ENCODE measurements at regions not wholly inside any gene's neighbourhood (a gene's known extent, or its start where the extent isn't known, plus 50 kb on each side); places are given as distances from the start of the nearest gene placed in this dataset.
"Not testable (repeated sequence)": the region's sequence is repeated elsewhere in the genome, so short reads cannot be mapped to it uniquely, and the experiment has no call there.

DNA sequence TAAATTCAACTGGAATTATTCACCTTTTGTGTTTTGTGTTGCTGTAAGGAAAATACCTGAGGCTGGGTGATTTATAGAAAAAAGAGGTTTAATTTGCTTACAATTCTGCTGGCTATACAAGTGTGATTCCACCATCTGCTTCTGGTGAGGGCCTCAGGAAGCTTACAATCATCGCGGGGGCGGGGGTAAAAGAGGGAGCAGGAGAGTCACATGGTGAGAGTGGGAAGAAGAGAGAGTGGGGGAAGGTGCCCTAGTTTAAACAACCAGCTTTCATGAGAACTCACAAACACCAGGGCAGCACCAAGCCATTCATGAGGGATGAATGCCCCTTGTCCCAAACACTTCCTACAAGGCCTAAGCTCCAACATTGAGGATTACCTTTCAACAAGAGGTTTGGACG is 760.7 kb upstream of the PCDH9 start:
- no peak for DNase-seq

DNA sequence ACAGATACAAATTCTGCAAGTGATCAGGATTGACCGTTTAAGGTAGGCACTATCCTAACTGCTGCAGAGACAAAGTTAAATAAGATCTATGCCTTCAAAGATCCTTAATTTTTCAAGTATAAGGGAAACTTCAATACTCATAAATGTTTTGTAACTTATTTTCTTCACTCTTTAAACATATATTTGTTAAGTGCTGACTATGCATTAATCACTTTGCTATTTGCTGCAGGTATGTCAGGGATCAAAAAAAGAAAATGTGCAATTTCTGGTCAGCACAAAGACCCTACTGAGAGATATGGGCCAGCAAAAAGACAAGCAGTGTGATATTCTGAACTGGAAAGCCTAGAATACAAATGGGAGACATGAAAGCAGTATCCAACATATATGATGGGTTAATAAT is 756.1 kb upstream of the PCDH9 start:
- no peak for DNase-seq

DNA sequence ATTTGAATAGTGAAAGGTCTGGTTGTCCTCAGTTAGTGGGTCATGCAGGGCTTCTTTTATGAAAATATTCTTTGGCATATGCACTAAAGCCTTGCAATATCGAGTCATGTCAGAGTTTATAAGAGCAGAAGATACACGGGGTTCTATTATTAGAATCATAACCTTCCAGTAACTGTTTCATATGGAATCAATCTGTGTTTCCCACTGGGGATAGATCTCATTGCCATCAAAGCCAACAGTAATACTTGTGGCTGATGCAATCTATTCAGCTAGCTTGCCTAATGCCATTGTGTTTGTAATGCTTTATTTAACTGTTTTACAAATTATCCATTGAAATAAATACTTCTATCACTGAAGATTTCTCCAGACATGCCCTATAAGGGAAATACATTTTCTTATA is 746.9 kb upstream of the PCDH9 start:
- no peak for DNase-seq

DNA sequence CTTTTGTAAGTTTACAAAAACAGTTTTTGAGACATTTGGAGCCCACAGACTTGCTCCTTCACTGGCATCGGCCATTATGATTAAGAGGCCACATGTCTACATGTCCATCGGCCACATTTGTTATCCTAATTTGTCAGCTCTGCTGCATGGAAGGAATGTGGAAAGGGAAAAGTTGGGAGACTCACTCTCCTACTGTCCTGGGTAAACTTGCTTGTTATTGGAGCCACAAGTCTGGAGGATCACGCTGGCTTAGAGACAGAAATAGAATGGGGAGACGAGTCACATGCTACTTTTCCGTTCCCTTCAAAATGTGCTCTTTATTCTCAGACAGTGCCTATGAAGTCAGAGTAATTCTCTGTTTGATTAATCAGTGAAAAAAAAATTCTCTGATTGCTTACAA is 741.2 kb upstream of the PCDH9 start:
- DNase-seq, result no peak

DNA sequence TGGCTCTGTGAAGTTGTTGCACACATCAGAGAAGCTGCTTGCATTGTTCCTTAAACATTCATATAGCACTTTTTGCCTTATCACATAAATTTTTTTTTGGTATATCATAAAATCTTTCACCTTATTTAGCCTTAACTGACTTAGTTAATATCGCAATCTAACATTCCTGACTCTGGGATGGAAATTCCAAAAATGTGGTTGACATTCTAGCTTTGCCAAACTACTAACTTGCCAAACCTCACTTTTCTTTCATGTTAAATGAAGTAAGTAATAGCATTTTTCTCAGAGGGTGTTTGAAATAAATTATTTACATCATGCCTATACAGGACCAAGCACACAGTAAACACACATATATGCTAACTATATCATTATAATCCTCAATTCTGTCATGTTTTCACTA is 736.9 kb upstream of the PCDH9 start:
- DNase-seq, result no peak

DNA sequence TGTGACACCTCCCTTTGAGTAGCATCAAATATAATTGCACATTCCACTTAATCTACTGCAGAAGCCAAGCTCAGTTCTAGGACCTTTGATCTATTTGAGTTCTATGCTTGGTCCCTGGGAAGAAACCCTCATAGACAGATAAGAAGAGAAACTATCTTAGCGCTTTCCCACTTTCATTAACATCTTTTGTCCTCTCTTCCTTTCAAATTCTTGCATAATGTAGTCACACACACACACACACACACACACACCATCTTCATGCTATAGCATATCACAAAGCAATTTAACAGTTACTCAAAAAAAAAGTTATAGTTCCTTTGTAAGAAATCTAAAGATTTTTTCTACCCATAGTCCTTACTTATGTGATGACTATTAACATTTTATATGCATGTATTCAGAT is 735.9 kb upstream of the PCDH9 start:
- no peak for DNase-seq

DNA sequence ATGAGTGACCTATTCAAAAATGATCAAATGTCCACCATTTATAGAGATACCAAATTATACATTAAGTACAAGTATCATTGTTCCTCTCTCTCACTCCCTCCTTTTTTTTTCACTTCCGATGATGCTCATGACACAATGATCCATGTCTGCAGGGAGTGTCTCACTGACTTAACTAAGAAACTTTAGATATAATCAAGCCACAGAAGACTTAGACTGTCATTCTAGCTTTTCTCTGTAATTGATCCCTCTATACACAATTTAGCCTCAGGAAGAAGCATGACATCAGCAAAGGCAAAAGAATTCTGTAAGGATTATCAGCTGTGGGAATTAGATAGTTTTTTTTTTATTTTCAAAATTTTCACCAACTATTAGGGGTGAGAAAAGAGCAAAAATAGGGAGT is 734.9 kb upstream of the PCDH9 start:
- no peak for DNase-seq

DNA sequence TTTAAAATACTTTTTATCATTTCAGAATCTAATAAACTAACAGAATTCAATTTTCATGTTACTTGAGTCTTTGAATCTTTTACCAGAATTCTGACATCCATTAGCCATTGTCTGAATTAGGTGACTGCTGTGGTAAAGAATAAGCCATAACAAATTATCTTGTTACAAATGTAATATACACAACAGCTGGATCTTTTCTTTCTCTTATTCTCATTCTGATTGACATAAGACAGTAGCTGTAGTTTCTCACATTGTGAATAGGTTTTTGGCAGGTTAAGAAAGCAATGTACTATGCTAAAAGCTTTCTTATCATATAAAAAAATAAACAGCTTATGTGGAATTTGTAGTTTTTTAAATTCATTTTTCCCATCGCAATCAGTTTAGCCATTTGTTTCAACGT is 734.0 kb upstream of the PCDH9 start:
- no peak for DNase-seq

DNA sequence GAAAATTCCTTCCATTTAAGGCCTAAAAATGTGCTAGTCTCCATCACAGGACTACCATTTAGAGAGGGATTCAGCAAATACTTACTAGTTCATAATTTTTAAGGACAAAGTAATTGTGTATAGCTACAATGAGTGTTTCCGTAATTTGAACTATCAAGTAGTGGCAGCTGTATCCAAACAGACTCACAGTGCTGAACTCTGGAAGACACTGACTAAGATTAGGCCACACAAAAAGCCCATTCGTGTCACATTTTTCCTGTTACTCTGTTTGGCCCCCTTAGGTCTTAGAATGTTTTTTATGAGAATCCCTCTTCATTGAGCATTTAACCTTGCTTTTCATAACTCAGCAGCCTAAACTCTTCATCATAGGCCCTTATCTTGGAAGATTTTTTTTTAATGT is 731.2 kb upstream of the PCDH9 start:
- DNase-seq, result no peak

DNA sequence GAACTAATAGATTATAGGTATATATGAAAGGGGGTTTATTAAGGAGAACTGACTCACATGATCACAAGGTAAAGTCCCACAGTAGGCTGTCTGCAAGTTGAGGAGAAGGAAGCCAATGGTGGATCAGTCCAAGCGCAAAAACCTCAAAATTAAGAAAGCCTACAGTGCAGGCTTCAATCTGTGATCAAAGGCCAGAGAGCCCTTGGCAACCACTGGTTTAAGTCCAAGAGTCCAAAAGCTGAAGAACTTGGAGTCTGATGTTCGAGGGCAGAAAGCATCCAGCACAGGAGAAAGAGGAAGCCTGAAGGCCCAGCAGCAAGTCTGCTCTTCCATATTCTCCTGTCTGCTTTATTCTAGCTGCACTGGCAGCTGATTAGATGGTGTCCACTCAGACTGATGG is 721.3 kb upstream of the PCDH9 start:
- DNase-seq, result no peak

DNA sequence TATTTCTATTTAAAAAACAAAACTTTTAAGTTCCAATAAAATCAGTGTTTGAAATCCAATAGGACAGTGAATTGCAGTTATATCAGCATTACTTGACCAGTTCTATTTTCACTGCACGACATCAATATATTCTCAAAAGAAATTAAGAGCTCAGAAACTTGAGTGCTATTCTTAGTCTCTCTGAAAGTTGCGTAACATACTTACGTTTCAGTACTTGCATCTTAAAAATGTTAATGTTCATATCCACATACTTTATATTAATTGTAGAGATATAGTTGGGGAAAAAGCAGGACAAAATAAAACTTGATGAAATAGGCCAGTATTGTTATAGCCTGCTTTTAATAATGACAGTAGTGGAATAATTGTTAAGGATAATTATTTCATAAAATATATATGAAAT is 720.5 kb upstream of the PCDH9 start:
- no peak for DNase-seq

DNA sequence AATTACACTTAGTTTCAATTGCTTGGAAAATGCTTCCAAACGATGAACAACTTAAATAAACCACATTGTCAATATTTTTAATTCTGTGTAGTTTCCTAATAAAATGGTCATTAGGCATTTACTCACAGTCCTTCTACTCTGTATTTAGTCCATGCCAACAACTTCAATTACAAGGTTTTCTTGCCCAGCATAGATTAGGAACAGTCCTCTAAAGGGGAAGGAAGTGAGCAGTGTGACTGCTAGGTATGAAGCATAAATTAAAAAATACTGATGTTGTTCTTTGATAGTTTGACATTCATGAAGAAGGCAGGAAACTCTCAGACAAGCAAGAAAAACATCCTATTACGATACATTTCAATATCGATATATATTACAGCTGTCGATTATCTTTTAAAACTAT is 716.0 kb upstream of the PCDH9 start:
- no peak for DNase-seq

DNA sequence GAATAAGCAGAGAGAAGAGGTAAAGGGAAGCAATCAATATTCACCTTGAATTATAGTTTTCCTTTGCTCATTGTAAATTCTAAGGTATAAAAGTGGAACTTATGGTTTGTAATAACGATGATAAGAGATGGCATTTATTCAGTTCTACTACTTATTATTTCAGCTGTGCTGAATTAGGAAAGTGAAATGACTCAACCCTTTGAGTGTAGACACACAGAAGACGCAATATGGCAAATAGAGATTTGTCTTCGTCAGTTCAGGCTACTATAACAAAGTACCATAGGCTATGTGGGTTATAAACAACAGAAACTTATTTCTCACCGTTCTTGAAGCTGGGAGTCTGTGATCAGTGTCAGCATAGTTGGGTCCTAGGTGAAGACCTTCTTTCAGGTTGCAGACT is 713.0 kb upstream of the PCDH9 start:
- DNase-seq, result no peak

DNA sequence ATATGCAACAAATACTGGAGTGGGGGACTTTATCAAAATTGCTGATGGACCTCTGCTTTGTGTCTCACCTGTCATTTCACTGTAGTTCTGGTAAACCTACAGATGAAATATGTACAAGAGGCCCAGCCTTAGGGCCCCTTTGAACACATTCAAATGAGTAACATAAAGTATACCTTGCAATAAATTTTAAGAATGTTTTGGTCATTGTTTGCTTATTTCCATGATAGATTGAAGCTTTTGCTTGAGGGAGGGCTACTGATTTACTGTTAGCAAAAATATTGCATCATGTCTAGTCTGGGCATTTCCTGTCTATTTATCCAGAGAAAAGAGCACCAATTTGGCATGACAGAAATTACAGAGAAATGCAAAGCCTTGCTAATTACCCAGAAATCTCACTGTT is 705.5 kb upstream of the PCDH9 start:
- DNase-seq, result no peak

DNA sequence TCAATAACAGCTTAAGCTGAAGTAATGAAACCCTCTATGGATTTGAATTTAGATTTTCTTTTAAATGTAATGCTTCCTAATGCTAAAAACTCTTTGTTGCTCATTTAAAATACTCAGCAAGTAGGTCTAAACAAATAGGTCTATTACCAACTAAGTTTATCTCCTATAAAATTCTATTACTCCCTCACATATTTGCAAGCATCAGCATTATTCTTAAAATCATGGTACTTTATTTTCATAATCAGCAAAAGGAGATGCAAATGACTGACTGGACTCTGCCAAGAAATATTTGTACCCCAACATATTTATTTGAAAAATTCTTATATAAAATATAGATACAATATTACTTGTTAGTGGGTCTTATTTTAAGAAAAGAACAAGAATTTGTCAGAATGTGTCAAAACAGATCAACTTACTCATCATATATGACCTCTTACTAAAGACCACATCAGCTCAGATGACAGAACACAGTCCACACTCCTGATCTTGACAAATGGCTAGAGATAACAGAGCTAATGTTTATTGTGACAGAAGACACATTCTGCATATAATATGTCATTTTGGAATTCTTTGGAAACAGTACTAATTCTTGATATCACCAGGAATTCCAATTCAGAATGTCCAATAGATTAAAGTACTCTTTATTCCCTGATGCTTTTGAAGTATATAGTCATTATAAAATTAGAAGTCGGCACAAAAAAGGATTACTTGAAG is 704.6 kb upstream of the PCDH9 start:
- DNase-seq, result no peak

DNA sequence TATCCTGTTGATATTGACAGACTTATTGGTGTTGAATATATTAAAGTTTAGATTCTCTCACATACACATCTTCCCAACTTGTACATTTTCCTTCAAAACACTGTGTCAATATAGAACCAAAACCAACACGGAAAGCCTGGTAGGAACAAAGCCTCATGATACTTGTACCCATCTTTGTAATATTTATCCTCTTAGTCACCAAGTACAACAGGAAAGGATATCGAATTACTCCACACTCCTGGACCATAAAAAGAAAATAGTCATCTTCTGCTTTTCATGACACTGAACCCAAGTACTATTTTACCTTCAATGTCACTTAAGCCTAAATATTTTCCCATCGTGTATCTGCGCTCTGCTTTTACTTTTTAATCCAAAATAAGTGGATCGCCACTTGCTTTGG is 702.9 kb upstream of the PCDH9 start:
- DNase-seq, result no peak

DNA sequence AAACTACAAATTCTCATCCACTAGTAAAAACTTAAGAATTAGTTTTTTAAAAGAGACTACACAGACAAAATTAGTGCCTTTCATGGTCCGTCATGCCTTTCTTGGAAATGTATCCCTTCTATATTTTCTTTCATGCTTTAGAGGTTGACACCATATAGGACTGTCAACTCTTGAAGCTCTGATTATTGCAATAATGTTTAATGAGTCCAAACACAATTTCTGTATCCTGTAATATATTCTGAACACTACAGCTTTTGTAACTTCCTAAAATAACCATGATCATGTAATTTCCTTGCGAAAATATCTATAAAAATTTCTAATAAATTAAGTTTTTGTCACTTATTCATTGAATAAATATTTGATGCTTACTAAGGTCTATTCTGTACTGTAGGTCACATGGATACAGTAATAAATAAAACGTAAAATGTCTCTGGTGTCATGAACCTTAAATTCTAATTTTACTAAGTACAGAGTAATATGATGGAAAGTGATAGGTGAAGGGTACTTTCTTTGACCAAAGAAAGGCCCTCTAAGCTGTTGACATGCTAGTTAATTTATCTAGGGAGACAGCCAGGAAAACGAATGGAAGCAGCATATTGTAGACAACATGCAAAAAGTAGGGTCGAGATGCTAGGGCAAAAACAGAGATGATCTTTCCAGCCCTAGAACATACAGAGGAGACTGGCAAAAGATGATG is 687.3 kb upstream of the PCDH9 start:
- no peak for DNase-seq

DNA sequence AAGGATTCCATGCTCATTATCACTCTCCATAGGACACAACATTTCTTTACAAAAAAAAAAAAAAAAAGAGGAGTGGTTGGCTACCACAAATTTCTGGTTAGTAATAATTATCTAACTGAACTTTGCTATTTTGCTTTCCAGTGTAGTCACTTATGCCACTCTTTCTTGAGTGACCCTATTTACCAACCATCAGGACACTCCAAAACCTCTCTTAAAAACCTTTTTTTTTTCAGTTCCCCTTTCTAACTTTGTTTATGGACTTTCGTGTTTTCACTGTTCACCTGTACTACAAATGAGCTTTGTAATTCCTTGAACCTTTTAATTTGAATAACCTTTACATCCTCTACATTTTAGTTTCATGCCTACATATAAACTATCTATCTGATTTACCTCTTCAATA is 686.5 kb upstream of the PCDH9 start:
- DNase-seq, result no peak

DNA sequence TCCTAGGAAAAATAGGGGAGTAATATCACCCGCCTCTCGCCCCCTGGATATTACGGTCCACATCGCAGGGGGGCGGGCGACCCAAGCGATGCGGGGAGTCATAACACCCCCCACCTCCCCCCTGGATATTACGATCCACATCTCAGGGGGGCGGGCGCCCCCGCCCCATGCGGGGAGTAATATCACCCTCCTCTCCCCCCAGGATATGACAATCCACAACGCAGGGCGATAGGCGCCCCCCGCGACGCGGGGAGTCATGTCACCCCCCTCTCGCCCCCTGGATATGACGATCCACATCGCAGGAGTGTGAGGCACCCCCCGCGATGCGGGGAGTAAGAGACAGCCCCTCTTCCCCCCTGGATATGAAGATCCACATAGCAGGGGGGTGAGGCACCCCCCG is 684.4 kb upstream of the PCDH9 start:
- DNase-seq, result no peak

DNA sequence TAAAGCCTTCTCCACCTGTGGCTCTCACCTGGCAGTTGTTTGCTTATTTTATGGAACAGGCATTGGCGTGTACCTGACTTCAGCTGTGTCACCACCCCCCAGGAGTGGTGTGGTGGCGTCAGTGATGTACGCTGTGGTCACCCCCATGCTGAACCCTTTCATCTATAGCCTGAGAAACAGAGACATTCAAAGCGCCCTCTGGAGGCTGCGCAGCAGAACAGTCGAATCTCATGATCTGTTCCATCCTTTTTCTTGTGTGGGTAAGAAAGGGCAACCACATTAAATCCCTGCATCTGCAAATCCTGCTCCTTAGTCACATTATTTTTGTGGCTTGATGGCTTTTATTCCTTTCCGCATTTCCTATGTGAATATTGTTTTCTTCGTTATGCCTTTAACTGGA is 672.8 kb upstream of the PCDH9 start:
- not testable (repeated sequence) for DNase-seq

DNA sequence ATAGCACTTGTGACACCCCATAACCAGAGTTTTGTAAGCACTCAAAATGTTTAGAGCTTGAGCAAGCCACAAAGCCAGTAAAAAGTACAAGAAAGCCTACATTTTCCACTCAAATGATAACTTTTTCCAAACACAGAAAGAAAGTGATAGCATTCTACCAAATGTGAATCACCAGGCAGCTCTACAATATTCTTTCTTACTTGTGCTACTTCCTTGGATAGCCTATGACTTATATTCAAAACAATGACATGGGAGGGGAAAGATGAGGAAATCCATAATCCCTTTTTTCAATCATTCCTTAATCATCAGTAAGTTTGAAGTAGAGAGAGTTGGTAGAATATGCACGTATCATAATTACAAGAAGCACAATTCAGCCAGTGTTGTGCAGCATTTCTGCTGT is 650.8 kb upstream of the PCDH9 start:
- no peak for DNase-seq

DNA sequence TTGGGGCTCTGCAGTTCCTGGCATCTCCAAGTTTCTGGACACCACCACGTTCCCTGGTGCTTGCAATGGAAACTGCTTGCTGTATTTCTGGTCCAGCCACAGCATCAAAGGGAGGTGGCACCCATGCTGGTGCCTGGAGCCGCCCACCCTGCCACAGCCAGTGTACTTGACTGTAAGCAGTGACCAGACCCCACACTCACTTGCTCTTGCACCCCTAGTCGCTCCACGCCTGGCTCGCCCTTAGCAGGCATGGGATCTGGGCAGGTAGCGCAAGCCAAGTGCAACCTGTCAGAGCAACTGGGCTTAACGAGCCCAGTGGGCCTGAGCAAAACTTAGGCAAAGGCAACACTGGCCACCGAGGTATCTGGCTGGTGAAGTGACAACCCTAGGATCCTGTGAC is 648.2 kb upstream of the PCDH9 start:
- no peak for DNase-seq

DNA sequence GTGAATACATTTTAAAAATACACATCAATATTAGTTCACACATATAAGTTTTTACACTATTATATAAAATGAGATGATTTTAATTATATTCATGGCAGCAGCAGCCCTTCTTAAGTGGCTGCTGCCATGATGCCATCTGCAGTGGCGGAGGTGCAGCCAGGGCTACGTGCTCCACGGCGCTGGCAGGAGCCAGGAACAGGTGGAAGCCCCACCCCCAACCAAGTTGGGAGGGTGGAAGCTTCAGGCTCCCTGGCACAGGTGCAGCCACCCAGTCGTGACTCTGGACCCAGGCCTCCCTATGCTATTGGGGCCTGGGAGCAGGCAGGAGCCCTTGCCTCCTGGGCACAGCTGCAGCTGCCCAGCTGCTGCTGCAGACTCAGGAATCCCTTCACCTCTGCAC is 646.9 kb upstream of the PCDH9 start:
- DNase-seq, result no peak

DNA sequence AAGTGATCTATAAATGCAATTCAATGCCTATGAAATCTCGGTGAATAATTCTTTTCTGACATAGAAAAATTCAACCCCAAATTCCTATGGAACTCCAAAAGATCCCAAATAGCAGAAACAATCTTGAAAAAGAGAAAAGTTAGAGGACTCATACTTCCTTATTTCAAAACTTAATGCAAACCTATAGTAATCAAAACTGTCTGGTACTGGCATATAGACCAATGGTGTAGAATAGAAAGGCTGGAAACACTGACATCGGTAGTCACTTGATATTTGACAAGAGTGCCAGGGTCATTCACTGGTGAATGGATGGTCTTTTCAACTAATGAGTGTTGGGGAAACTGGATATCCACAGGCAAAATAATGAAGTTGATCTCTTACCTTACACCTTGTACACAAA is 637.1 kb upstream of the PCDH9 start:
- no peak for DNase-seq

DNA sequence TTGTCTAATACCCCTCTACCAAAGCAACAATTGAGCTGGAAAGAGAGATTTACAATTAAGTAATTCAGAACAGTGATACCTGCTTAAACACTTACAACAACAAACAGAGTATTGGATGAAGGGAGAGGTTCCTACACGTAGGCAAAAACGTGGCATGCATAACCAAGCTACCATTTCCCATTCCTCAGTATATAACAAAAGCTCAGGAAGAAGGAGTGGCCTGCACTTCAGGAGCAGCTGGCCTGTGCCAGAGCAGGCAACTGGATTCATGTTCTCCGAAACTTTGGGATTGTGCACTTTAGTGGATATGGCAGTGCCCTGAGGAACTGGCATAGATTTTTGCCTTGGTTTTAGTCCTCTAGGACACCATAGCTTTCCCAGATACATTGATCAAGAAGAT is 630.2 kb upstream of the PCDH9 start:
- DNase-seq, result no peak
